B cell (primary cell): ENCODE measurements at regions not wholly inside any gene's neighbourhood (a gene's known extent, or its start where the extent isn't known, plus 50 kb on each side); places are given as distances from the start of the nearest gene placed in this dataset.

Experiments
- ATAC-seq: fragments of 200-7000 bp; cut with Tn5 transposase; one replicate; pipeline ENCODE4 v1.10.0; 2021; ENCODE audit warnings: low read depth, mild to moderate bottlenecking, moderate number of reproducible peaks, moderate library complexity
- CTCF ChIA-PET: fragments of 350-600 bp; sonication (Branson Sonifier 250); formaldehyde crosslinking; loops from one replicate; lab custom pipeline; 2021; ENCODE audit warnings: antibody characterized with exemption, inconsistent platforms; lab: Charles Lee
- POLR2A ChIA-PET: fragments of 350-600 bp; sonication (Branson Sonifier 250); formaldehyde crosslinking; loops from one replicate; lab custom pipeline; 2021; ENCODE audit warnings: antibody characterized with exemption; lab: Charles Lee
- DNase-seq: peaks from one replicate; pipeline ENCODE4 v3.0.0; 2013
- H2AFZ ChIP-seq: 2 replicates; pipeline ENCODE4 v1.6.1; 2012; ENCODE audit warnings: mild to moderate bottlenecking, low read depth, low read length; ENCODE audit not compliant: insufficient read depth, poor library complexity, severe bottlenecking
- H3K27ac ChIP-seq, 2 donors: 1 replicate in 1 of 2; 2 replicates in 1 of 2; pipeline ENCODE4 v1.5.1; 2012 to 2013; ENCODE audit warnings: low read length in 2 of 2, mild to moderate bottlenecking in 2 of 2, moderate library complexity in 1 of 2
- H3K27me3 ChIP-seq, 4 experiments: fragments of 200-600 bp in 1 of 4; sonication (generic) in 1 of 4; replicated peaks in 1 of 4; 1 replicate in 2 of 4; 2 replicates in 2 of 4; pipeline versions ENCODE4 v1.6.1 to v1.7.0; 2013 to 2016; ENCODE audit warnings: low read length in 3 of 4, mild to moderate bottlenecking in 2 of 4, mixed read lengths in 1 of 4, moderate library complexity in 1 of 4; ENCODE audit not compliant: insufficient read depth in 4 of 4, control insufficient read depth in 3 of 4; ENCODE audit errors: control extremely low read depth in 1 of 4
- H3K36me3 ChIP-seq, 2 experiments: replicated peaks in 1 of 2; 1 replicate in 1 of 2; 2 replicates in 1 of 2; pipeline versions ENCODE4 v1.6.1 to v1.7.1; 2013; ENCODE audit warnings: low read length in 1 of 2; ENCODE audit not compliant: insufficient read depth in 2 of 2, control insufficient read depth in 1 of 2; ENCODE audit errors: control extremely low read depth in 1 of 2, extremely low read depth in 1 of 2
- H3K4me1 ChIP-seq, 2 donors: fragments of 200-600 bp in 1 of 2; sonication (generic) in 1 of 2; 1 replicate in 1 of 2; 2 replicates in 1 of 2; pipeline versions ENCODE4 v1.5.1 to v1.6.1; 2013 to 2017; ENCODE audit warnings: low read length in 2 of 2; ENCODE audit not compliant: control insufficient read depth in 2 of 2, insufficient read depth in 2 of 2
- H3K4me2 ChIP-seq: replicated peaks from 2 replicates; pipeline ENCODE3; 2012; ENCODE audit warnings: mild to moderate bottlenecking, low read depth, low read length; ENCODE audit not compliant: poor library complexity, severe bottlenecking
- H3K4me3 ChIP-seq, 5 experiments: fragments of 200-600 bp in 1 of 5; sonication (generic) in 1 of 5; 1 replicate in 3 of 5; 2 replicates in 2 of 5; pipeline versions ENCODE4 v1.5.1 to v1.7.0; 2011 to 2016; ENCODE audit warnings: low read length in 4 of 5, mild to moderate bottlenecking in 4 of 5, low read depth in 2 of 5, control low read depth in 1 of 5, moderate library complexity in 1 of 5; ENCODE audit not compliant: insufficient read depth in 1 of 5; ENCODE audit errors: control extremely low read depth in 1 of 5, extremely low read depth in 1 of 5
- H3K79me2 ChIP-seq: fragments of 200-600 bp; sonication (generic); one replicate; pipeline ENCODE4 v1.6.0; 2016; ENCODE audit warnings: low read length; ENCODE audit not compliant: control insufficient read depth, insufficient read depth
- H3K9ac ChIP-seq: fragments of 200-600 bp; sonication (generic); 2 replicates; pipeline ENCODE4 v1.6.1; 2017; ENCODE audit warnings: mild to moderate bottlenecking, low read length, moderate library complexity
- H3K9me3 ChIP-seq, 3 donors: one replicate each; pipeline versions ENCODE4 v1.6.1 to v1.7.1; 2013; ENCODE audit warnings: low read length in 2 of 3; ENCODE audit not compliant: control insufficient read depth in 2 of 3, insufficient read depth in 1 of 3; ENCODE audit errors: control extremely low read depth in 1 of 3
- H4K20me1 ChIP-seq: 2 replicates; pipeline ENCODE4 v1.6.0; 2012; ENCODE audit warnings: mild to moderate bottlenecking, low read length; ENCODE audit not compliant: insufficient read depth, control insufficient read depth, poor library complexity, severe bottlenecking
- H3K27ac Mint-ChIP-seq: one replicate; pipeline ENCODE4 v1.8.0; 2021; ENCODE audit warnings: mixed read lengths
- H3K27me3 Mint-ChIP-seq: one replicate; pipeline ENCODE4 v1.8.0; 2021; ENCODE audit warnings: mixed read lengths
- H3K4me1 Mint-ChIP-seq: one replicate; pipeline ENCODE4 v1.8.0; 2021; ENCODE audit warnings: mixed read lengths
- H3K4me3 Mint-ChIP-seq: one replicate; pipeline ENCODE4 v1.8.0; 2021; ENCODE audit warnings: mixed read lengths
- H3K9me3 Mint-ChIP-seq: one replicate; pipeline ENCODE4 v1.8.0; 2022; ENCODE audit warnings: mixed read lengths; ENCODE audit not compliant: insufficient read depth
- EZH2 ChIP-seq: IDR thresholded peaks from 2 replicates; pipeline ENCODE4 v1.6.1; 2012; ENCODE audit warnings: borderline replicate concordance, low read depth, mild to moderate bottlenecking, moderate library complexity, low read length; ENCODE audit not compliant: insufficient read depth, poor library complexity, severe bottlenecking
- WGBS: methylation state at CpG from one replicate; pipeline ENCODE4 v1.1.5; 2013; ENCODE audit warnings: missing lambda C conversion rate; ENCODE audit not compliant: insufficient coverage; 5-methylcytosine and 5-hydroxymethylcytosine counted together
- intact Hi-C: fragments of 100-400 bp; cut with micrococcal nuclease; formaldehyde crosslinking; loops from one replicate; pipeline ENCODE4 v1.10.0; 2022
- TF ChIP-seq, protein P1 (sequence below): fragments of 200-600 bp; IDR thresholded peaks from one replicate; pipeline ENCODE4 v1.8.0; 2022; ENCODE audit warnings: antibody characterized with exemption, mild to moderate bottlenecking

- ATAC-seq (no peak), DNase-seq (no peak)
- Histone ChIP-seq H3K4me1 (no peaks in the 10 kb centered on the region), H3K4me2 (no peak overlapping the region), H3K9me3 (peaks cover under 1 to 6% (median 3%) of the 10 kb centered on the region in 3 donors), H3K9ac (no peak overlapping the region), H3K36me3 (peaks cover 0 to 1% of the 10 kb centered on the region in 2 experiments), H3K27me3 (no peaks in the 10 kb centered on the region), H3K4me3 (no peak overlapping the region), H3K27ac (no peak overlapping the region), H3K79me2 (no peaks in the 10 kb centered on the region), H4K20me1 (no peaks in the 10 kb centered on the region), H2AFZ (no peak overlapping the region)
- Mint-ChIP-seq H3K4me1 (no peaks in the 10 kb centered on the region), H3K9me3 (no peaks in the 10 kb centered on the region), H3K4me3 (no peak overlapping the region), H3K27ac (no peak overlapping the region), H3K27me3 (no peaks in the 10 kb centered on the region)
- CTCF ChIA-PET = no interaction called here
- intact Hi-C loops = loop anchor here (5.0 to 10.0 kb wide), 2 partner anchors 444 to 1097 kb away; no protein-coding TSS in a partner anchor
- POLR2A ChIA-PET = no interaction called here
- TF ChIP-seq, protein P1, sequence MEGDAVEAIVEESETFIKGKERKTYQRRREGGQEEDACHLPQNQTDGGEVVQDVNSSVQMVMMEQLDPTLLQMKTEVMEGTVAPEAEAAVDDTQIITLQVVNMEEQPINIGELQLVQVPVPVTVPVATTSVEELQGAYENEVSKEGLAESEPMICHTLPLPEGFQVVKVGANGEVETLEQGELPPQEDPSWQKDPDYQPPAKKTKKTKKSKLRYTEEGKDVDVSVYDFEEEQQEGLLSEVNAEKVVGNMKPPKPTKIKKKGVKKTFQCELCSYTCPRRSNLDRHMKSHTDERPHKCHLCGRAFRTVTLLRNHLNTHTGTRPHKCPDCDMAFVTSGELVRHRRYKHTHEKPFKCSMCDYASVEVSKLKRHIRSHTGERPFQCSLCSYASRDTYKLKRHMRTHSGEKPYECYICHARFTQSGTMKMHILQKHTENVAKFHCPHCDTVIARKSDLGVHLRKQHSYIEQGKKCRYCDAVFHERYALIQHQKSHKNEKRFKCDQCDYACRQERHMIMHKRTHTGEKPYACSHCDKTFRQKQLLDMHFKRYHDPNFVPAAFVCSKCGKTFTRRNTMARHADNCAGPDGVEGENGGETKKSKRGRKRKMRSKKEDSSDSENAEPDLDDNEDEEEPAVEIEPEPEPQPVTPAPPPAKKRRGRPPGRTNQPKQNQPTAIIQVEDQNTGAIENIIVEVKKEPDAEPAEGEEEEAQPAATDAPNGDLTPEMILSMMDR = no peak
- no peak for TF ChIP-seq EZH2
- WGBS = 67% methylated on average over 1 of the region's 2 CpGs
Measured at GRCh38 chr20:52081791-52082190, 109.8 kb downstream of the ZFP64 start.

DNA sequence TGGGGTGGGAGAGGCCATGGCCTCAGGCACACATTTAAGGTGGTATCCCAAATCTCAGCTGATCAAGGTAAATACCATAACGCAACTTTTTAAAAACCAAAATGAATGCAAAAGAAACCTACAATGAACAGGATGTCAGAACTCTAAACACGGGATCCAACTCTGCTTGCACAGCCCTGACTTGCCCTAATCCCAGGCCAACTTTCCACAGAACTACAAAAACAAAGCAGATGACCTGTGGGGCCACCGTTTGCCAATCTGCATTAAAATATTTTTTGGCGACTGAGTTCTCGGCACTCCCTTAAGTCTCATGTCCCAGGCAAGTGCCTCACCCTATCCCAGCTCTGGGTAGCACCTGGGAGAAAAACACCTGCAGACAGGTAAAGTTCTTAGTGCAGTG lies 110.5 kb downstream of the ZFP64 start:
- intact Hi-C loops = loop anchor here (5.0 to 10.0 kb wide), 2 partner anchors 444 to 1096 kb away; no protein-coding TSS in a partner anchor
- no peaks in the 10 kb centered on the region for H3K27me3 ChIP-seq
- no peak overlapping the region for H3K4me2 ChIP-seq
- WGBS = 94% methylated on average over 5 of the region's 5 CpGs
- no peak overlapping the region for H3K27ac ChIP-seq
- POLR2A ChIA-PET = no interaction called here
- H3K9me3 ChIP-seq = no peaks in the 10 kb centered on the region
- H2AFZ ChIP-seq = no peak overlapping the region
- H4K20me1 ChIP-seq = no peaks in the 10 kb centered on the region
- H3K9ac ChIP-seq = no peak overlapping the region
- ATAC-seq (no peak), DNase-seq (no peak)
- Mint-ChIP-seq H3K27ac (no peak overlapping the region), H3K4me1 (no peaks in the 10 kb centered on the region), H3K4me3 (no peak overlapping the region), H3K27me3 (no peaks in the 10 kb centered on the region), H3K9me3 (no peaks in the 10 kb centered on the region)
- H3K79me2 ChIP-seq = no peaks in the 10 kb centered on the region
- CTCF ChIA-PET = no interaction called here
- peaks cover 0 to 1% of the 10 kb centered on the region in 2 experiments for H3K36me3 ChIP-seq
- H3K4me3 ChIP-seq = no peak overlapping the region
- TF ChIP-seq, protein P1 = no peak
- TF ChIP-seq EZH2 = no peak
- no peaks in the 10 kb centered on the region for H3K4me1 ChIP-seq
